ENCODE measurements at regions not wholly inside any gene's neighbourhood (a gene's known extent, or its start where the extent isn't known, plus 50 kb on each side); places are given as distances from the start of the nearest gene placed in this dataset.

DNA sequence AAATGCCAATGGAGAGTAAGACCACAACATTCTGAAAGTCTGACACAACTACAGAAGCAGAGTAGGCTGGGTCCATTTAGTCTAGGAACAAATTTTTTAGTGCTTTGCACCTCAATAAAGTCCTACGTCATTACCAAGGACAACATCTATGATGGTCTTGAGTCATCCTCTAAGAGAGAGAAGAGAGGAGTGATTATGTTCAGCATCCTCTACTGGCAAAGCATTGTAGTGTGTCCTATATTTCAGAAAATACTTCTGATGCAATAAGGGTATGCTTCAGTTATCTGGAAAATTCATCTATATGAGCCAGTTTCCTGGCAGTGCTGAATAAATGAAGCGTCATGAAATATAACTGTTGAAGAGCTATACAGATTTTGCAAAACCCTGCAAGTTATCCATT lies 95.6 kb downstream of the P2RY1 start:
- Histone ChIP-seq H3K79me2 (ENCODE audit: insufficient read depth) (no peaks in the 10 kb centered on the region), H3K27ac (ENCODE audit: low read depth in 2 of 2, low read length in 1 of 2) (no peak overlapping the region), H3K36me3 (replicated peaks in 1 of 2; ENCODE audit: control insufficient read depth in 1 of 2, insufficient read depth in 2 of 2, low read length in 1 of 2) (no peaks in the 10 kb centered on the region), H3F3A (replicated peaks; ENCODE audit: insufficient read depth) (no peaks in the 10 kb centered on the region), H3K9ac (no peak overlapping the region), H3K4me3 (ENCODE audit: low read depth in 2 of 2, low read length in 1 of 2) (no peak overlapping the region), H3K9me2 (no peaks in the 10 kb centered on the region), H3K27me3 (ENCODE audit: insufficient read depth) (peaks cover 20% of the 10 kb centered on the region; the same call in 1 of the 2 replicates), H2AFZ (ENCODE audit: low read depth) (no peak overlapping the region), H3K4me2 (no peak overlapping the region), H4K20me1 (ENCODE audit: insufficient read depth) (no peaks in the 10 kb centered on the region), H3K9me3 (no peaks in the 10 kb centered on the region), H3K4me1 (ENCODE audit: control insufficient read depth in 1 of 2, insufficient read depth in 2 of 2, low read depth in 1 of 2, low read length in 1 of 2) (no peaks in the 10 kb centered on the region)
- DNase-seq = no peak
- 21% methylated on average over 2 of the region's 2 CpGs for WGBS (ENCODE audit: low lambda C conversion rate)
- TF ChIP-seq RFX5 (IDR thresholded peaks at IDR 0.05; ENCODE audit: low read length) = no peak
- TF ChIP-seq, protein P1, sequence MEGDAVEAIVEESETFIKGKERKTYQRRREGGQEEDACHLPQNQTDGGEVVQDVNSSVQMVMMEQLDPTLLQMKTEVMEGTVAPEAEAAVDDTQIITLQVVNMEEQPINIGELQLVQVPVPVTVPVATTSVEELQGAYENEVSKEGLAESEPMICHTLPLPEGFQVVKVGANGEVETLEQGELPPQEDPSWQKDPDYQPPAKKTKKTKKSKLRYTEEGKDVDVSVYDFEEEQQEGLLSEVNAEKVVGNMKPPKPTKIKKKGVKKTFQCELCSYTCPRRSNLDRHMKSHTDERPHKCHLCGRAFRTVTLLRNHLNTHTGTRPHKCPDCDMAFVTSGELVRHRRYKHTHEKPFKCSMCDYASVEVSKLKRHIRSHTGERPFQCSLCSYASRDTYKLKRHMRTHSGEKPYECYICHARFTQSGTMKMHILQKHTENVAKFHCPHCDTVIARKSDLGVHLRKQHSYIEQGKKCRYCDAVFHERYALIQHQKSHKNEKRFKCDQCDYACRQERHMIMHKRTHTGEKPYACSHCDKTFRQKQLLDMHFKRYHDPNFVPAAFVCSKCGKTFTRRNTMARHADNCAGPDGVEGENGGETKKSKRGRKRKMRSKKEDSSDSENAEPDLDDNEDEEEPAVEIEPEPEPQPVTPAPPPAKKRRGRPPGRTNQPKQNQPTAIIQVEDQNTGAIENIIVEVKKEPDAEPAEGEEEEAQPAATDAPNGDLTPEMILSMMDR (IDR thresholded peaks at IDR 0.05) = no peak
- TF ChIP-seq, protein P2, sequence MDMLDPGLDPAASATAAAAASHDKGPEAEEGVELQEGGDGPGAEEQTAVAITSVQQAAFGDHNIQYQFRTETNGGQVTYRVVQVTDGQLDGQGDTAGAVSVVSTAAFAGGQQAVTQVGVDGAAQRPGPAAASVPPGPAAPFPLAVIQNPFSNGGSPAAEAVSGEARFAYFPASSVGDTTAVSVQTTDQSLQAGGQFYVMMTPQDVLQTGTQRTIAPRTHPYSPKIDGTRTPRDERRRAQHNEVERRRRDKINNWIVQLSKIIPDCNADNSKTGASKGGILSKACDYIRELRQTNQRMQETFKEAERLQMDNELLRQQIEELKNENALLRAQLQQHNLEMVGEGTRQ (IDR thresholded peaks at IDR 0.05; ENCODE audit: borderline replicate concordance, low read depth, low read length) = no peak
- TF ChIP-seq, protein P3, sequence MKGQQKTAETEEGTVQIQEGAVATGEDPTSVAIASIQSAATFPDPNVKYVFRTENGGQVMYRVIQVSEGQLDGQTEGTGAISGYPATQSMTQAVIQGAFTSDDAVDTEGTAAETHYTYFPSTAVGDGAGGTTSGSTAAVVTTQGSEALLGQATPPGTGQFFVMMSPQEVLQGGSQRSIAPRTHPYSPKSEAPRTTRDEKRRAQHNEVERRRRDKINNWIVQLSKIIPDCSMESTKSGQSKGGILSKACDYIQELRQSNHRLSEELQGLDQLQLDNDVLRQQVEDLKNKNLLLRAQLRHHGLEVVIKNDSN (IDR thresholded peaks at IDR 0.05; ENCODE audit: borderline replicate concordance, low read depth) = no peak
- no peak for TF ChIP-seq GATA2 (CRISPR knock-in tag; IDR thresholded peaks at IDR 0.05)
- TF ChIP-seq MXI1 (IDR thresholded peaks at IDR 0.05; ENCODE audit: low read depth, low read length) = no peak
- TF ChIP-seq RAD21 (IDR thresholded peaks at IDR 0.05; ENCODE audit: low read length) = no peak
- TF ChIP-seq YY1 (IDR thresholded peaks at IDR 0.05; ENCODE audit: low read depth) = no peak
- no peak for TF ChIP-seq SMC3 (IDR thresholded peaks at IDR 0.05; ENCODE audit: low read depth, low read length)
- TF ChIP-seq NRF1 (IDR thresholded peaks at IDR 0.05; ENCODE audit: low read depth, low read length) = no peak
- TF ChIP-seq JUND (IDR thresholded peaks at IDR 0.05) = no peak
- CTCF ChIA-PET = interaction anchor here (0.6 kb wide), 1 partner anchor 78 kb away, joined by 3 read pairs; no protein-coding TSS in a partner anchor
- POLR2A ChIA-PET = no interaction called here

DNA sequence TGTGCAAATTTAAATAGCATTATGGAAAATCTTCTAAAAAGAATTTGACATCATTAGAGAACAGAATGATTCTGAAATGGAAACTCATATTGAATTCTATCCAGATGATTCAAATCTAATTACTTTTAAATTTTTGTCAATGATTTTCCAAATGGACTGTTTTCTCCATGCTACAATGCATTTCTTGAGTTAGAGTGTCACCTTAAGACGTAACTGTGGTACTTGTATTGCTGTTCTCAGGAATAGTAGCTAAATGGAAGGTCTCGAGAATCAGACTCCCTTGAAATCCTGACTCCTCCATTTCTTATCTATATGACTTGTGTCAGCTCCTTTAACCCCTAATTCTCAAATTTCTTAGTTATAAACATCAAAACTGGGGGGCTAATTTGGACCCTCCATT lies 102.3 kb downstream of the P2RY1 start:
- POLR2A ChIA-PET = no interaction called here

More for the DNA sequence above, 102.3 kb downstream of the P2RY1 start:
- H3K4me1 ChIP-seq (ENCODE audit: control insufficient read depth in 1 of 2, insufficient read depth in 2 of 2, low read depth in 1 of 2, low read length in 1 of 2) = no peaks in the 10 kb centered on the region; a peak in 1 of 4 replicates
- CTCF ChIA-PET = interaction anchor here (2.0 kb wide), 1 partner anchor 11 kb away, joined by 5 read pairs; no protein-coding TSS in a partner anchor
- no peaks in the 10 kb centered on the region for H3K79me2 ChIP-seq (ENCODE audit: insufficient read depth)
- no peaks in the 10 kb centered on the region for H4K20me1 ChIP-seq (ENCODE audit: insufficient read depth)
- no peaks in the 10 kb centered on the region for H3K36me3 ChIP-seq (replicated peaks in 1 of 2; ENCODE audit: control insufficient read depth in 1 of 2, insufficient read depth in 2 of 2, low read length in 1 of 2)
- H3F3A ChIP-seq (replicated peaks; ENCODE audit: insufficient read depth) = no peaks in the 10 kb centered on the region
- H3K9me2 ChIP-seq = no peaks in the 10 kb centered on the region
- no peak for DNase-seq
- no peak overlapping the region for H3K4me2 ChIP-seq
- TF ChIP-seq NRF1 (IDR thresholded peaks at IDR 0.05; ENCODE audit: low read depth, low read length) = no peak
- no peak for TF ChIP-seq TAF1 (IDR thresholded peaks at IDR 0.05; ENCODE audit: borderline replicate concordance, low read depth, low read length)
- no peak for TF ChIP-seq POLR2AphosphoS5 (IDR thresholded peaks at IDR 0.05; ENCODE audit: low read depth, low read length)
- TF ChIP-seq MEF2A (IDR thresholded peaks at IDR 0.05; ENCODE audit: borderline replicate concordance, low read depth) = no peak
- peaks cover 19% of the 10 kb centered on the region; the same call in 1 of the 2 replicates for H3K27me3 ChIP-seq (ENCODE audit: insufficient read depth)
- H2AFZ ChIP-seq (ENCODE audit: low read depth) = no peak overlapping the region
- H3K9ac ChIP-seq = no peak overlapping the region
- no peak overlapping the region for H3K4me3 ChIP-seq (ENCODE audit: low read depth in 2 of 2, low read length in 1 of 2)
- H3K9me3 ChIP-seq = no peaks in the 10 kb centered on the region
- WGBS (ENCODE audit: low lambda C conversion rate) = 6% methylated on average over 2 of the region's 2 CpGs
- H3K27ac ChIP-seq (ENCODE audit: low read depth in 2 of 2, low read length in 1 of 2) = no peak overlapping the region

All from SK-N-SH (cell line).